Activated CD4-positive, alpha-beta T cell treated with anti-CD3 and anti-CD28 coated beads, Interleukin-2, amount 10 ng/mL, durations not matched to agents 24 days and 14 days (primary cell): ENCODE measurements at regions not wholly inside any gene's neighbourhood (a gene's known extent, or its start where the extent isn't known, plus 50 kb on each side); places are given as distances from the start of the nearest gene placed in this dataset.

Experiments used
- DNase-seq: peaks from one replicate; pipeline ENCODE4 v3.0.0; 2022
- H3K27ac Mint-ChIP-seq: one replicate; pipeline ENCODE4 v1.8.0; 2022; ENCODE audit warnings: mild to moderate bottlenecking, mixed read lengths
- H3K27me3 Mint-ChIP-seq: one replicate; pipeline ENCODE4 v1.8.0; 2022; ENCODE audit warnings: mixed read lengths
- H3K36me3 Mint-ChIP-seq: one replicate; pipeline ENCODE4 v1.8.0; 2022; ENCODE audit warnings: low read depth, mild to moderate bottlenecking, mixed read lengths
- H3K4me1 Mint-ChIP-seq: one replicate; pipeline ENCODE4 v1.8.0; 2021; ENCODE audit warnings: mixed read lengths
- H3K4me3 Mint-ChIP-seq: one replicate; pipeline ENCODE4 v1.8.0; 2022; ENCODE audit warnings: mild to moderate bottlenecking, moderate library complexity, mixed read lengths
- H3K9me3 Mint-ChIP-seq: one replicate; pipeline ENCODE4 v1.8.0; 2021; ENCODE audit warnings: mixed read lengths
- intact Hi-C: fragments of 100-400 bp; cut with micrococcal nuclease; formaldehyde crosslinking; loops from one replicate; pipeline ENCODE4 v1.15.1; 2023

GRCh38 chr4:136103616-136104015, 1428.7 kb downstream of the PCDH18 start:
- Mint-ChIP-seq H3K9me3 (no peaks in the 10 kb centered on the region), H3K27me3 (no peaks in the 10 kb centered on the region), H3K4me3 (no peak overlapping the region), H3K36me3 (no peaks in the 10 kb centered on the region), H3K4me1 (no peaks in the 10 kb centered on the region), H3K27ac (no peak overlapping the region)
- intact Hi-C loops: no loop called here
- DNase-seq: no peak

DNA sequence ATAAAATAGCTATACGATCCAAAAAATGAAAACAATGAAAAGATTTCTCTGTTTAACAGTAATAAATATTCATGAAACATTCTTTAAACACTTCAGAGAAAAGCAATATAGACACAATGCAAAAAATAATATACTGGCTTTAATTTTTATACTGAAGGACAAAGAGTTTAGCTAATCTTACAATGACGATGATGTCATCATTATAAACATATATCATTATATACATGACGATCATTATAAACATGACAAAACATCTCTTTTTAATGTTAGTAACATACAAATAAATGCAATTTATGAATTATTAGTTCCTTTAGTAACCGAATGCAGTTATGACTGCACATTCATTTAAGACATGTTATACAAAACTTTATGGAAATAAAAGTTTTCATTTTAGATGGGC, 1434.6 kb downstream of the PCDH18 start:
- Mint-ChIP-seq H3K9me3 (no peaks in the 10 kb centered on the region), H3K36me3 (no peaks in the 10 kb centered on the region), H3K27me3 (no peaks in the 10 kb centered on the region), H3K4me3 (no peak overlapping the region), H3K4me1 (no peaks in the 10 kb centered on the region), H3K27ac (no peak overlapping the region)
- intact Hi-C loops: no loop called here
- no peak for DNase-seq

DNA sequence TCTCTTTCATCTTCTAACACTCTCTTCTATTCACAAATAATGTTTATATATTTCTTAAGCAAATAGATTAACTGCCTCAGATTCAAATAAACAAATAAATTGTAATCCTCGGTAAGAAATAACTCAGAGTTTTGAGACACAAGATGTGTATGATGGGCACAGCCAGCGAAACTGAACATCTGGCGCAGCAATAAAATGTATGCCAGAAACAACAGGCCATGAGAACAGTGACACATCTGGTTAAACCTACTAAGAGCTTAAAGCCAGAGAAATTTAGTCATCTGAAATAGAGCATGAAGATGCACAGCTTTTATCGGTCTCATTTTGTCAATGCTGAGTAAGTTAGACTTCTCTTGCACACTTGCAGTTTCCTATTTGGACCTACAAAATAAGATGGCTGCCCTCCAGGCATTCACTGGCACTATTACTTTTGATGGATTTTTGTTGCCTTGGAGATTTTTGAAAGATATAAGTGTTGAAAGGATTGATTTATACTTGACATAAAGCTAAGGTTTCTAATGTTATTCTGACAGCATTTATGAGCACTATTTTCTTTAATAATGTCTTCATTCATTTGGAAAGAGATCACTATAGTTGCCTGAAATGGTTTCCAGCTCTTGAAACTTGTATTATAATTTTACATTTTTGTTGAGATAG, 1444.0 kb downstream of the PCDH18 start:
- Mint-ChIP-seq H3K9me3 (no peaks in the 10 kb centered on the region), H3K4me3 (no peak overlapping the region), H3K27ac (no peak overlapping the region), H3K27me3 (no peaks in the 10 kb centered on the region), H3K36me3 (no peaks in the 10 kb centered on the region), H3K4me1 (no peaks in the 10 kb centered on the region)
- intact Hi-C loops: no loop called here
- no peak for DNase-seq

DNA sequence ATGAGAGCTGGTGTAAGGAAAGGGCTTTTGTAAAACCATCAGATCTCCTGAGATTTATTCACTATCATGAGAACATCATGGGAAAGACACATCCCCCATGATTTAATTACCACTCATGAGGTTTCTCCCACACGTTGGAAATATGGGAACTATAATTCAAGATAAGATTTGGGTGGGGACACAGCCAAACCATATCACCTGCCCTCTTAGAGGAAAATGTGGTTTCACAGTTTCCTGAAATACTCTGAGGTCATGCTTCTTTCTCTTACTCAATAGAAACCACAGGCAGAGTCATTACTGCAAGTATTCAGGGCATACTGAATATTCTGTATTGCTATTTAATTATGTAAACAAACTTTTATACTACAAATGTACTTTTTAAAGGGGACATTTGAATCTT, 1453.3 kb downstream of the PCDH18 start:
- Mint-ChIP-seq H3K9me3 (no peaks in the 10 kb centered on the region), H3K27ac (no peak overlapping the region), H3K4me1 (no peaks in the 10 kb centered on the region), H3K36me3 (no peaks in the 10 kb centered on the region), H3K4me3 (no peak overlapping the region), H3K27me3 (no peaks in the 10 kb centered on the region)
- intact Hi-C loops: no loop called here
- DNase-seq: no peak

DNA sequence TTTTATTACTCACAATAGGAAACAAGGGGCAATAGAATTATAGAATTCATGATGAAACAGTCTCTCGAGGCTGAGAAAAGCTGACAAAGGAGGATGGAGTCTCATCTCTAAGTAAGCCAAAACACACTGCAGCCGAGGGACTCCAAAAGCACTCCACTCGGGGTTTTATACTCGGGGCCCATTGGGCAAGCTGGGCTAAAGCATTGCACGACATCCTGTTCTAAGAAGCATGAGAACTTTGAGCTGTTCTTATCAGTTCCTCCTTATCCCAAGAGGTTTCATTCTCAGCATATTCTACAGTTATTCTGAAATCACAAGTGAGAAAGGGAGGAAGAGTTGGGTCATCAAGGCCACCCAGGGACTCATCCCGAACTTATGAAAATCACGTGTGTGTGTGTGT, 1475.5 kb downstream of the PCDH18 start:
- Mint-ChIP-seq H3K27me3 (no peaks in the 10 kb centered on the region), H3K9me3 (no peaks in the 10 kb centered on the region), H3K27ac (no peak overlapping the region), H3K36me3 (no peaks in the 10 kb centered on the region), H3K4me3 (no peak overlapping the region), H3K4me1 (no peaks in the 10 kb centered on the region)
- intact Hi-C loops: no loop called here
- no peak for DNase-seq

DNA sequence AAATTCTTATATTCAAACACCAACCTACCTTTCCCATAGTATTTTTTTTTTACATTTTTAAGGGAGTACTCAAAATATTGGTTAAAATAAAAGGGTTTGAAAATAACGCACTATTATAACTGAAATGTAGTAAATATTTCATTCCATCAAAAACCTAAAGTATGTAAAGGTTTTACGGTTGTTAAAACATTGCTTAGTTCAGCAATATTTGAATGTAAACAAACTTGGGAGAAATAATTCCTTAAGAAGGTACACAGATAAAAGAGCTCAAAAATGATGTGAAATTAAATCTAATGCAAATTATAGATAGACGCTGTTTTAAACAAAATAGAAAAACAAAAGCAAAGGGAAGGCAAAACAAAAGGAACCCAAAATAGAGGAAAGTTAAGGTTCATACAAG, 1476.9 kb downstream of the PCDH18 start:
- Mint-ChIP-seq H3K4me1 (no peaks in the 10 kb centered on the region), H3K4me3 (no peak overlapping the region), H3K27ac (no peak overlapping the region), H3K36me3 (no peaks in the 10 kb centered on the region), H3K27me3 (no peaks in the 10 kb centered on the region), H3K9me3 (no peaks in the 10 kb centered on the region)
- DNase-seq: no peak
- intact Hi-C loops: no loop called here

GRCh38 chr4:136036744-136037143, 1495.5 kb downstream of the PCDH18 start:
- intact Hi-C loops: no loop called here
- H3K27me3 Mint-ChIP-seq: no peaks in the 10 kb centered on the region
- no peaks in the 10 kb centered on the region for H3K36me3 Mint-ChIP-seq
- no peaks in the 10 kb centered on the region for H3K9me3 Mint-ChIP-seq
- no peaks in the 10 kb centered on the region for H3K4me1 Mint-ChIP-seq
- DNase-seq: no peak
- H3K27ac Mint-ChIP-seq: no peak overlapping the region
- no peak overlapping the region for H3K4me3 Mint-ChIP-seq

DNA sequence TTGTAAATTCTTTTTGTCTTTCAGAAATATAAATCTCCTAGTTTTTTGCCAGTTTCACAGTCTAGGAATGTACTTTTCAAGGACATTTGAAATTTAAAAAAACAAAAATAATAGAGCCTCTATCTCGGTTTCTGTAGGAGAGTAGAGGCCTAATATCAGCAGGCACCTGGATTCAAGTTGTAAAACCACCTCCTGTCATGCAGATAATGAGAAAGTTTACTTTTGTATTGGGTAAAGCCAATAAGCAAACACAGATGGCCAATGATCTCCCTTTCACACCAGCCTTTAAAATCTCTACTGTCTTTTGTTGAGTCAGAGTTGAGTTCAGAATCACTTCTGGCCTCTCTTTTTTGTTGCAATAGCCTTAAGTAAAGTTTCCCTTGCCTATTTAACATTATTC, 1499.9 kb downstream of the PCDH18 start:
- Mint-ChIP-seq H3K27me3 (no peaks in the 10 kb centered on the region), H3K4me1 (no peaks in the 10 kb centered on the region), H3K4me3 (no peak overlapping the region), H3K36me3 (no peaks in the 10 kb centered on the region), H3K9me3 (no peaks in the 10 kb centered on the region), H3K27ac (no peak overlapping the region)
- DNase-seq: no peak
- intact Hi-C loops: no loop called here

DNA sequence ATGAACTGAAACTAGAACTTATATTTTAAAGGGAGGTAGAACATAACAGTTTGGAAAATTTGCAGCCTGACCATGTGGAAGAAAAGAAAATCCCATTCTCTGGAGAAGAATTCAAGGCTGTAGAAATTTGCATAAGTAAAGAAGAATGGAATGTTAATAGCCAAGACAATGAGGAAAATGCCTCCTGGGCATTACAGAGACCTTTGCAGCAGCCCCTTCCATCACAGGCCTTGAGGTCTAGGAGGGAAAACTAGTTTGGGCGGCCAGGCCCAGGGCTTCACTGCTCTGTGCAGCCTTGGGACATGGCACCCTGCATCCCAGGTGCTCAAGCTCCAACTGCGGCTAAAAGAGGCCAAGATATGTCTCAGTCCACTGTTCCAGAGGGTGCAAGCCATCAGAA, 1506.8 kb downstream of the PCDH18 start:
- H3K27me3 Mint-ChIP-seq: no peaks in the 10 kb centered on the region
- H3K27ac Mint-ChIP-seq: no peak overlapping the region
- H3K9me3 Mint-ChIP-seq: peaks cover 3% of the 10 kb centered on the region

GRCh38 chr4:136017556-136017955, 1514.7 kb downstream of the PCDH18 start:
- H3K27me3 Mint-ChIP-seq: no peaks in the 10 kb centered on the region
- intact Hi-C loops: no loop called here
- no peak overlapping the region for H3K4me3 Mint-ChIP-seq
- H3K36me3 Mint-ChIP-seq: no peaks in the 10 kb centered on the region
- no peaks in the 10 kb centered on the region for H3K4me1 Mint-ChIP-seq
- H3K9me3 Mint-ChIP-seq: peaks cover 3% of the 10 kb centered on the region
- no peak for DNase-seq
- H3K27ac Mint-ChIP-seq: no peak overlapping the region

More for the DNA sequence above, 1506.8 kb downstream of the PCDH18 start:
- Mint-ChIP-seq H3K4me3 (no peak overlapping the region), H3K4me1 (no peaks in the 10 kb centered on the region), H3K36me3 (no peaks in the 10 kb centered on the region)
- no peak for DNase-seq
- intact Hi-C loops: no loop called here

DNA sequence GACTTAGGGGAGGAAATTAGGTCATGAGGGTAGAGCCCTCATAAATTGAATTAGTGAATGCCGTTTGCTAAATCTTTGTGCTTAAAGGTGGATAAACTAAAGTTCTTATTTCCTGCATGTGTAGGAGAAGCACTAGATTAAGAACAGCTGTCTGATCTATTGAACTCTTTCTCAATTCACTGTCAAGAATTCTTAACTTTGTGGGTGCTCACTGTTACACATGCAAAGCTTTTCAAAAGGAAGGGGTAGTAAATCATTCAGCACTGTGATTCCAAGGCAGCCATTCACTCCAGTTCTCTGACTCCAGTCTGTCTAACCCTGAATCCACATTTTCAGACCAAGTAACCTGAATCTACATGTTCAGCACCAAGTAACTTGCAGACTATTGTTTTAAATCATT, 1520.1 kb downstream of the PCDH18 start:
- DNase-seq: no peak
- no peak overlapping the region for H3K4me3 Mint-ChIP-seq
- no peaks in the 10 kb centered on the region for H3K4me1 Mint-ChIP-seq
- no peak overlapping the region for H3K27ac Mint-ChIP-seq
- no peaks in the 10 kb centered on the region for H3K27me3 Mint-ChIP-seq
- H3K36me3 Mint-ChIP-seq: no peaks in the 10 kb centered on the region
- intact Hi-C loops: no loop called here
- H3K9me3 Mint-ChIP-seq: peaks cover 3% of the 10 kb centered on the region

DNA sequence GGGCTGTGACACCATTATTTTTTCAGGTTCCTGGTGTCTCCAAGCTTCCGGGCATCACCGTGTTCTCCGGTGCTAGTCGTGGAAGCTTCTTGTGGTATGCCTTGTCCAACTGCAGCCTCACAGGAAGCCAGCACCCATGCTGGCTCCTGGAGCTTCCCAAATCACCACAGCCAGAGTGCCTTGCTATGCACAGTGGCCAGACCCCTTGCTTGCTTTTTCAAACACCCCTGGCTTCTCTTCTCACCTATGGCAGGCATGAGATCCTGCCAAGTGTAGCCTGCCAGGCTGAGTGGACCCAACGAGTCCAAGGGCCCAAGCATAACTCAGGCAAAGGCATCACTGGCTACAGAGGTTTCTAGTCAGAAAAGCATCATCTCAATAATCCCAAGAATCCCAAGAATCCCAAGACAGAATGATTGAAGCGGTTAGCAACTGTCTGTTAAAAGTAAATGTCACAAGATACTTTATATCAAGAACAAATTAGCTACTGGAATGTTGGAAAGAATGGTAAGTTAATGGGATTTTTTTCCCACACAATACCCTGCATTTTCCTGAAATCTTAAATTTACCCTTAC, 1522.9 kb downstream of the PCDH18 start:
- H3K36me3 Mint-ChIP-seq: no peaks in the 10 kb centered on the region
- intact Hi-C loops: no loop called here
- no peak overlapping the region for H3K27ac Mint-ChIP-seq
- no peak for DNase-seq
- H3K27me3 Mint-ChIP-seq: no peaks in the 10 kb centered on the region
- H3K9me3 Mint-ChIP-seq: peaks cover 3% of the 10 kb centered on the region
- no peaks in the 10 kb centered on the region for H3K4me1 Mint-ChIP-seq
- H3K4me3 Mint-ChIP-seq: no peak overlapping the region

- DNase-seq: no peak
- H3K27ac Mint-ChIP-seq: no peak overlapping the region
- no peaks in the 10 kb centered on the region for H3K27me3 Mint-ChIP-seq
- intact Hi-C loops: no loop called here
- H3K36me3 Mint-ChIP-seq: no peaks in the 10 kb centered on the region
- H3K9me3 Mint-ChIP-seq: no peaks in the 10 kb centered on the region
- no peaks in the 10 kb centered on the region for H3K4me1 Mint-ChIP-seq
- H3K4me3 Mint-ChIP-seq: no peak overlapping the region
Observed at GRCh38 chr4:136007991-136008390, 1524.3 kb downstream of the PCDH18 start.

GRCh38 chr4:136002316-136002715, 1530.0 kb downstream of the PCDH18 start:
- peaks cover 3% of the 10 kb centered on the region for H3K9me3 Mint-ChIP-seq
- H3K27me3 Mint-ChIP-seq: no peaks in the 10 kb centered on the region
- no peak overlapping the region for H3K27ac Mint-ChIP-seq
- intact Hi-C loops: no loop called here
- no peaks in the 10 kb centered on the region for H3K36me3 Mint-ChIP-seq
- no peaks in the 10 kb centered on the region for H3K4me1 Mint-ChIP-seq
- no peak overlapping the region for H3K4me3 Mint-ChIP-seq
- no peak for DNase-seq

DNA sequence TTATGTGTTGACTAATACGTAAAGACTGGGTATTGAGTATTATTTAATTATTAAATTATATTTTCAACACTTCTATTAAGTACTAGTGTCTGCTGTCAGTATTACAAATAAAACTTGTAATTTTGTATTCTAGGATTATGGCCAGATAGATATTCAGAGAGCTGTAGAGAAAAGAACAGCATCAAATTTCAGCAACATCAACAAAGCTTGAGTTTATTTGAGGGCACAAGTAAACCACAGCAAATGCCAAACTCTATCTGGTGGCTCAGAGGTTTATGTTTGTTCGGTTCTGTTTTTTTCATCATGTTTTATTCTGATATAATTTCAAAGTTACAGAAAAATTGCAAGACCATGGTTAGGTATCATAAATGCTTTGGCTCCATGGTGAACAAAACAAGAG, 1530.5 kb downstream of the PCDH18 start:
- Mint-ChIP-seq H3K27me3 (no peaks in the 10 kb centered on the region), H3K27ac (no peak overlapping the region)

More for the DNA sequence above, 1530.5 kb downstream of the PCDH18 start:
- peaks cover 3% of the 10 kb centered on the region for H3K9me3 Mint-ChIP-seq
- H3K36me3 Mint-ChIP-seq: no peaks in the 10 kb centered on the region
- H3K4me3 Mint-ChIP-seq: no peak overlapping the region
- no peak for DNase-seq
- no peaks in the 10 kb centered on the region for H3K4me1 Mint-ChIP-seq
- intact Hi-C loops: no loop called here
